ENCODE measurements at regions not wholly inside any gene's neighbourhood (a gene's known extent, or its start where the extent isn't known, plus 50 kb on each side); places are given as distances from the start of the nearest gene placed in this dataset.
"Not testable (repeated sequence)": the region's sequence is repeated elsewhere in the genome, so short reads cannot be mapped to it uniquely, and the experiment has no call there.

DNA sequence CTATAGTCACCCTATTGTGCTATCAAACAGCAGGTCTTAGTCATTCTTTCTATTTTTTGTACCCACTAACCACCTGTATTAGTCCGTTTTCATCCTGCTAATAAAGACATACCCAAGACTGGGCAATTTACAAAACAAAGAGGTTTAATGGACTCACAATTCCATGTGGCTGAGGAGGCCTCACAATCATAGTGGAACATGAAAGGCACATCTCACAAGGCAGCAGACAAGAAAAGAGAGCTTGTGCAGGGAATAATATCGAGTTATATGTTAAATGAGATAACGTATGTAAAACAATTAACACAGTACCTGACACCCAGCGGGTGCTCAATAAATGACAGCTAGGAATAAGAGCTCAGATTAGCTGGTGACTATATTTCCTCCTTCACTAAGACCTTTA lies 88.1 kb upstream of the WDR44 start:
- intact Hi-C loops (cut with DNase I) = no loop called here
- no peaks in the 10 kb centered on the region for H3K9me3 ChIP-seq (ENCODE audit: control insufficient read depth, low read length)
- no peaks in the 10 kb centered on the region for H3K36me3 ChIP-seq (ENCODE audit: control insufficient read depth in 1 of 2, insufficient read depth in 2 of 2, low read length in 1 of 2)
- DNase-seq = no peak
- no peaks in the 10 kb centered on the region for H3K27me3 ChIP-seq (ENCODE audit: control insufficient read depth in 1 of 2, insufficient read depth in 2 of 2, low read length in 1 of 2)
- no peaks in the 10 kb centered on the region for H3K4me1 ChIP-seq (ENCODE audit: control insufficient read depth in 1 of 2, insufficient read depth in 2 of 2, low read length in 2 of 2)
- no peak overlapping the region for H3K27ac ChIP-seq (ENCODE audit: low read depth in 1 of 2, low read length in 2 of 2)
- H3K4me3 ChIP-seq (ENCODE audit: low read length in 2 of 2) = no peak overlapping the region
- ATAC-seq (ENCODE audit: low FRiP score) = no peak
- 63 to 94% methylated on average over 4 of the region's 4 CpGs for WGBS, 2 donors

DNA sequence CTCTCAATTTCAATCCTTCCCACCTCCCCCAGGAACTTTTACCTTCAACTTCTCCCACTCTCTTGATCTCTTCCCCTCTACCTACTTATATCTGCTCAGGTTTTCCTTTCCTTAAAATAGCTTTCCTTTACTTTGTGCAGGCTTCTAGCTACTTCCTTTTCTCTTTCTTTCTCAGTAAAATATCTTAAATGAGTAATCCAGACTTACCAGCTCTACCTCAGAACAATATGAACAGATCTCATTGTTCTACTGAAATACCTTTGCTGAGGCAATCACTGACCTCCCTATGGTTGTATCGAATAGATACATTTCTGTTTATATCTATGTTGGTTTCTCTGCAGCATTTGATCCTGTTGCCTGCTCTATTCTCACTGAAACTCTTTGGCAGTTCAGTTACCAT lies 86.7 kb upstream of the WDR44 start:
- WGBS, 2 donors = 85 to 91% methylated on average over 1 of the region's 1 CpG
- intact Hi-C loops (cut with DNase I) = no loop called here
- DNase-seq = no peak
- H3K4me3 ChIP-seq (ENCODE audit: low read length in 2 of 2) = no peak overlapping the region
- H3K27me3 ChIP-seq (ENCODE audit: control insufficient read depth in 1 of 2, insufficient read depth in 2 of 2, low read length in 1 of 2) = no peaks in the 10 kb centered on the region
- H3K9me3 ChIP-seq (ENCODE audit: control insufficient read depth, low read length) = no peaks in the 10 kb centered on the region
- H3K36me3 ChIP-seq (ENCODE audit: control insufficient read depth in 1 of 2, insufficient read depth in 2 of 2, low read length in 1 of 2) = no peaks in the 10 kb centered on the region
- no peak for ATAC-seq (ENCODE audit: low FRiP score)
- H3K4me1 ChIP-seq (ENCODE audit: control insufficient read depth in 1 of 2, insufficient read depth in 2 of 2, low read length in 2 of 2) = no peaks in the 10 kb centered on the region
- no peak overlapping the region for H3K27ac ChIP-seq (ENCODE audit: low read depth in 1 of 2, low read length in 2 of 2)

DNA sequence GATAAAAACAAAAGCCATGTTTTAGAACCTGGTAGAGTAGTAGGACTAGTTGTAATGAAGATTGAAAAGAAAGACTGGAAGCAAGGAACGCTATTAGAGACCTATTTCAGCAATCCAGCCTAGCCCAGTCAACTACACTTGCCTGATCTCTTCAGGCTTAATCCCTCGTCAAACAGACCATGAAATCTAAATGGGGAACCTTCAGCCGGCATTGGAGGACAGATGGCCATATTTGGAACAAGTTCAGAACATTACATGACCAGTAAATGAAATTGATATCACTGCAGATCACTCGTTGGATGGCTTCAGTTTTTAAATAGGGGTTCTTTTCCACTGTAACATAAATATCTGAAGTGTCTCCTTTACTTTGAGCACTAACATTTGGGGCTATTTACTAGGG lies 84.8 kb upstream of the WDR44 start:
- Histone ChIP-seq H3K4me1 (ENCODE audit: control insufficient read depth in 1 of 2, insufficient read depth in 2 of 2, low read length in 2 of 2) (no peaks in the 10 kb centered on the region), H3K4me3 (ENCODE audit: low read length in 2 of 2) (no peak overlapping the region), H3K27me3 (ENCODE audit: control insufficient read depth in 1 of 2, insufficient read depth in 2 of 2, low read length in 1 of 2) (no peaks in the 10 kb centered on the region), H3K36me3 (ENCODE audit: control insufficient read depth in 1 of 2, insufficient read depth in 2 of 2, low read length in 1 of 2) (no peaks in the 10 kb centered on the region), H3K9me3 (ENCODE audit: control insufficient read depth, low read length) (no peaks in the 10 kb centered on the region), H3K27ac (ENCODE audit: low read depth in 1 of 2, low read length in 2 of 2) (no peak overlapping the region)
- WGBS, 2 donors = 43 to 81% methylated on average over 4 of the region's 4 CpGs
- intact Hi-C loops (cut with DNase I) = no loop called here
- no peak for DNase-seq
- no peak for ATAC-seq (ENCODE audit: low FRiP score)

DNA sequence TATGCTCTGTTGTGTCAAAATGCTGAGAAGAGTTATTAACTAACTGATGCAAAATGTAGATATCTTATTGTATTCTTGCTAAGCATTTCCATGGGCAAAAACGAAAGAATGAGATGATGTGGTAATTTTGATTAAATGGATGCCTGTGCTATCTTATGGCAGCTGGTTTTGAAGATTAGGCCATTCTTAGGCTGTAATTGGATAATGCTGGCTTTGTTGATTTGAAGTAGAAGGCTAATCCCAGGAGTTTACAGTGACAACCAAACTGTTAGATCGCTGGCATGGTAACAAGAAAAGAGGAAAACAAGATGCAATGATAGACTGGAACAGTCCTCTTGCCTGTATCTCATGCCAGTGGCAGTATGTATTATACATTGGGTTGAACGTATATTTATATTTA lies 74.1 kb upstream of the WDR44 start:
- H3K27me3 ChIP-seq (ENCODE audit: control insufficient read depth in 1 of 2, insufficient read depth in 2 of 2, low read length in 1 of 2) = no peaks in the 10 kb centered on the region
- H3K27ac ChIP-seq (ENCODE audit: low read depth in 1 of 2, low read length in 2 of 2) = no peak overlapping the region
- 56 to 73% methylated on average over 3 of the region's 3 CpGs for WGBS, 2 donors
- no peak for ATAC-seq (ENCODE audit: low FRiP score)
- no peak overlapping the region for H3K4me3 ChIP-seq (ENCODE audit: low read length in 2 of 2)
- H3K36me3 ChIP-seq (ENCODE audit: control insufficient read depth in 1 of 2, insufficient read depth in 2 of 2, low read length in 1 of 2) = no peaks in the 10 kb centered on the region
- no peak for DNase-seq
- no peaks in the 10 kb centered on the region for H3K9me3 ChIP-seq (ENCODE audit: control insufficient read depth, low read length)
- no peaks in the 10 kb centered on the region for H3K4me1 ChIP-seq (ENCODE audit: control insufficient read depth in 1 of 2, insufficient read depth in 2 of 2, low read length in 2 of 2)
- intact Hi-C loops (cut with DNase I) = no loop called here

DNA sequence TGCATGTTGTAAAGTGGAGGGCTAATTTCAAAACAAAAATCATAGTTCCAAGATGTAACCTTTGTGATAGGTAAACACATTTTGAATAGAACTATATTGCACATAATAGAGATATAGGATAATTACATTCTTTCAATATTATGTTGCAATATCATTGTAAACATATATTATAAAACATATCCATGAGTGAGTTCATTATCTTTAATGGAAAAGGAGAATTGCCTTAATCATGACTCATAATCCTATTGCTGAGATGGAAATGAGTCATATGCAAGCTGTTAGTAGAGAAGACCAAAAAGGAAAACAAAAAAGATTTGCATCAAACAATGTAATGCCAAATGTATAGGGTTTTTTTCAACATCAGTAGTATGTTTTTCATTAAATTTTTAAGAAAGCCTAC lies 73.7 kb upstream of the WDR44 start:
- ATAC-seq (ENCODE audit: low FRiP score) = no peak
- Histone ChIP-seq H3K36me3 (ENCODE audit: control insufficient read depth in 1 of 2, insufficient read depth in 2 of 2, low read length in 1 of 2) (no peaks in the 10 kb centered on the region), H3K4me3 (ENCODE audit: low read length in 2 of 2) (no peak overlapping the region), H3K27me3 (ENCODE audit: control insufficient read depth in 1 of 2, insufficient read depth in 2 of 2, low read length in 1 of 2) (no peaks in the 10 kb centered on the region), H3K27ac (ENCODE audit: low read depth in 1 of 2, low read length in 2 of 2) (no peak overlapping the region), H3K4me1 (ENCODE audit: control insufficient read depth in 1 of 2, insufficient read depth in 2 of 2, low read length in 2 of 2) (no peaks in the 10 kb centered on the region), H3K9me3 (ENCODE audit: control insufficient read depth, low read length) (no peaks in the 10 kb centered on the region)
- DNase-seq = no peak
- intact Hi-C loops (cut with DNase I) = no loop called here

DNA sequence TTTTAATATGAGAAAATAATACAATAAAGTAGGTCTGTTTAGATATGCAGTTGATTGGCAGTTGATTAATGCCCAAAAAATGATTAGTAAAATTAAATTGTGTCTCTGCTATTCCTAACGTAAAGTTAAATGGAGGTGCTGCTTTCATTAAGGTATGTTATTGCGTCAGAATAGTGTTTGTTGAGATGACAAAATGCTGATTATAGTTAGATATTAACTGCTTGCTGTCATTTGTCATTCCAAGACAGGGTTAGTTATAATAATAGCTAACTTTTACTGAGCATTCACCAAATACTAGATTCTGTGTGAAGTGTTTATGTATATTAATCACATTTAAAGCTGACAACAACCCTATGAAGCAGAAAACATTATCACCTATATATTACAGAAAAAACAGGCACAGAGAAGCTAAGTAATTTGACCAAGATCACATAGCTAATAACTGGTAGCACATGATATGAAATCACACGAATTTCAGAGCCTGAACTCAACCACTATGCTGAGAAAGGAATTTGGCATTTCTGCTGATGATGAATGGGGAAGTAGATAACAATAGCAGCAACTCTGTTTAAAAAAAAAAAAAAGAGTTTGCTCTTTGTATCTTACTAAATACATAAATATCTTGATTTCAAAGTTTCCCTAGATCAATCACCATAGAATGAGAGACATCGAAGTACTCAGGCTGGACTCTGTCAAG lies 59.7 kb upstream of the WDR44 start:
- H3K9me3 ChIP-seq (ENCODE audit: control insufficient read depth, low read length) = no peaks in the 10 kb centered on the region
- no peaks in the 10 kb centered on the region for H3K27me3 ChIP-seq (ENCODE audit: control insufficient read depth in 1 of 2, insufficient read depth in 2 of 2, low read length in 1 of 2)
- DNase-seq (no peak), ATAC-seq (ENCODE audit: low FRiP score) (no peak)
- no peak overlapping the region for H3K27ac ChIP-seq (ENCODE audit: low read depth in 1 of 2, low read length in 2 of 2)
- 47 to 51% methylated on average over 4 of the region's 4 CpGs for WGBS, 2 donors
- no peaks in the 10 kb centered on the region for H3K36me3 ChIP-seq (ENCODE audit: control insufficient read depth in 1 of 2, insufficient read depth in 2 of 2, low read length in 1 of 2)
- intact Hi-C loops (cut with DNase I) = no loop called here
- H3K4me1 ChIP-seq (ENCODE audit: control insufficient read depth in 1 of 2, insufficient read depth in 2 of 2, low read length in 2 of 2) = no peaks in the 10 kb centered on the region
- H3K4me3 ChIP-seq (ENCODE audit: low read length in 2 of 2) = no peak overlapping the region

DNA sequence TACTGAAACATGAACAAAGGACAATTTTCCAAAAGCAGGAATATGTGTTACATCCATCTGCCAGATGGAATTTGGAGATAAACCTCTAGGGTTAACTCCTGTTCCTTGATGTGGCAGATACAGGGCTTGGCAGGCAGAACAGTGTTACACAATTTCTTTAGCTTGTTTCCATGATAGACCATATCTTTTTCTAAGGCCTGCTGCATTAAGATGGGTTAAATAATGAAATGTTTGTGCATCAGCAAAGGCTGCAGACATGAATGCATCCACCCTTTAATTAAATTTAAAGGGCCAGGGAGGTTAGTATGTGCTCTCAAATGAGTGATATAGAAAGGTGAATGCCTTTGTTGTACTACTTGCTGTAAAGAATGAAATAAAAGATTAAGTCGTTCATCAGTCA lies 50.1 kb upstream of the WDR44 start:
- 70 to 92% methylated on average over 1 of the region's 1 CpG for WGBS, 2 donors
- intact Hi-C loops (cut with DNase I) = not testable (repeated sequence)

More for the DNA sequence above, 50.1 kb upstream of the WDR44 start:
- H3K27ac ChIP-seq (ENCODE audit: low read depth in 1 of 2, low read length in 2 of 2); H3K4me3 ChIP-seq (ENCODE audit: low read length in 2 of 2); DNase-seq; ATAC-seq (ENCODE audit: low FRiP score); H3K36me3 ChIP-seq (ENCODE audit: control insufficient read depth in 1 of 2, insufficient read depth in 2 of 2, low read length in 1 of 2); H3K4me1 ChIP-seq (ENCODE audit: control insufficient read depth in 1 of 2, insufficient read depth in 2 of 2, low read length in 2 of 2); H3K9me3 ChIP-seq (ENCODE audit: control insufficient read depth, low read length); H3K27me3 ChIP-seq (ENCODE audit: control insufficient read depth in 1 of 2, insufficient read depth in 2 of 2, low read length in 1 of 2): not testable (repeated sequence)
